HCT116 (cell line): ENCODE measurements at regions not wholly inside any gene's neighbourhood (a gene's known extent, or its start where the extent isn't known, plus 50 kb on each side); places are given as distances from the start of the nearest gene placed in this dataset.

Experiments used
- ATAC-seq: fragments of 200-7000 bp; cut with Tn5 transposase; 2 replicates; pipeline ENCODE4 v1.9.1; 2020; ENCODE audit warnings: mild to moderate bottlenecking, moderate library complexity
- BruUV-seq: library from RNA; stranded (reverse); fragments of 400-500 nt; replicated peaks from 2 replicates; lab custom pipeline; 2021; lab: Mats Ljungman, UMichigan
- CTCF ChIA-PET: fragments of 300-600 bp; sonication (Branson Sonifier 250); formaldehyde crosslinking; loops from one replicate; lab custom pipeline; 2021; ENCODE audit warnings: antibody characterized with exemption; lab: Charles Lee
- POLR2A ChIA-PET: fragments of 300-600, 350-600 bp; sonication (Branson Sonifier 250); formaldehyde crosslinking; loops from one replicate; lab custom pipeline; 2021; ENCODE audit warnings: antibody characterized with exemption; lab: Charles Lee
- RAD21 ChIA-PET, 2 experiments: fragments of 300-600 bp; sonication (Branson Sonifier 250); formaldehyde crosslinking; loops; one replicate each; lab custom pipeline; 2023; ENCODE audit warnings: low total read pairs in 2 of 2; ENCODE audit not compliant: uncharacterized antibody in 2 of 2, unreplicated experiment in 2 of 2, low non-redundant PET in 1 of 2; lab: Charles Lee
- DNase-seq: peaks from one replicate; pipeline ENCODE4 v3.0.0-alpha.2; 2010; ENCODE audit warnings: low read depth, low spot score
- H2AFZ ChIP-seq: fragments of 200-600 bp; shearing (Covaris generic), sonication (generic); 2 replicates; pipeline ENCODE4 v1.6.1; 2017; ENCODE audit warnings: low read depth, mixed run types, mixed read lengths, antibody characterized with exemption, low read length; ENCODE audit not compliant: poor library complexity, severe bottlenecking
- H3K27ac ChIP-seq: 2 replicates; pipeline ENCODE4 v1.5.1; 2012; ENCODE audit warnings: low read depth, low read length
- H3K27me3 ChIP-seq: fragments of 200-600 bp; sonication (generic); 2 replicates; pipeline ENCODE4 v1.6.1; 2016; ENCODE audit warnings: mixed run types, low read length, mixed read lengths; ENCODE audit not compliant: insufficient read depth
- H3K36me3 ChIP-seq, 2 experiments: fragments of 200-500 bp in 1 of 2; fragments of 200-600 bp in 1 of 2; sonication (Bioruptor generic) in 1 of 2; sonication (generic) in 1 of 2; 2 replicates each; pipeline versions ENCODE4 v1.5.1 to v1.6.1; 2014 to 2016; ENCODE audit warnings: low read length in 2 of 2, inconsistent platforms in 1 of 2, mixed read lengths in 1 of 2, mixed run types in 1 of 2; ENCODE audit not compliant: insufficient read depth in 2 of 2, control insufficient read depth in 1 of 2
- H3K4me1 ChIP-seq, 2 experiments: fragments of 200-600 bp in 1 of 2; sonication (generic) in 1 of 2; 2 replicates each; pipeline versions ENCODE4 v1.5.1 to v1.6.1; 2012 to 2017; ENCODE audit warnings: low read length in 2 of 2, inconsistent platforms in 1 of 2, mild to moderate bottlenecking in 1 of 2, mixed read lengths in 1 of 2, mixed run types in 1 of 2, moderate library complexity in 1 of 2; ENCODE audit not compliant: insufficient read depth in 2 of 2, control insufficient read depth in 1 of 2
- H3K4me2 ChIP-seq: fragments of 200-600 bp; sonication (generic); 2 replicates; pipeline ENCODE4 v1.6.1; 2017; ENCODE audit warnings: mixed run types, low read length, mixed read lengths
- H3K4me3 ChIP-seq, 2 experiments: fragments of 200-600 bp in 1 of 2; sonication (generic) in 1 of 2; replicated peaks in 1 of 2; 2 replicates each; pipeline ENCODE4 v1.5.1; 2011 to 2016; ENCODE audit warnings: low read length in 2 of 2, control low read depth in 1 of 2, low read depth in 1 of 2, mild to moderate bottlenecking in 1 of 2, mixed read lengths in 1 of 2, mixed run types in 1 of 2
- H3K79me2 ChIP-seq: fragments of 200-600 bp; sonication (generic); 2 replicates; pipeline ENCODE4 v1.6.1; 2017; ENCODE audit warnings: mild to moderate bottlenecking, mixed run types, low read length, moderate library complexity, mixed read lengths; ENCODE audit not compliant: insufficient read depth
- H3K9ac ChIP-seq: fragments of 200-600 bp; sonication (generic); 2 replicates; pipeline ENCODE4 v1.6.1; 2016; ENCODE audit warnings: low read length, mixed read lengths
- H3K9me2 ChIP-seq: fragments of 200-600 bp; sonication (generic), shearing (Covaris generic); 2 replicates; pipeline ENCODE4 v1.6.1; 2017; ENCODE audit warnings: mixed run types, mild to moderate bottlenecking, moderate library complexity; ENCODE audit not compliant: insufficient read depth
- H3K9me3 ChIP-seq, 2 experiments: fragments of 200-500 bp in 1 of 2; fragments of 200-600 bp in 1 of 2; sonication (Bioruptor generic) in 1 of 2; sonication (generic) in 1 of 2; 2 replicates each; pipeline ENCODE4 v1.6.1; 2014 to 2017; ENCODE audit warnings: low read length in 2 of 2, mixed read lengths in 2 of 2, inconsistent platforms in 1 of 2, low read depth in 1 of 2, mild to moderate bottlenecking in 1 of 2, mixed run types in 1 of 2, moderate library complexity in 1 of 2; ENCODE audit not compliant: control insufficient read depth in 1 of 2, insufficient read depth in 1 of 2
- H4K20me1 ChIP-seq: fragments of 200-600 bp; sonication (generic), shearing (Covaris generic); 2 replicates; pipeline ENCODE4 v1.6.1; 2017; ENCODE audit warnings: mixed run types, mild to moderate bottlenecking, moderate library complexity; ENCODE audit not compliant: insufficient read depth
- ATF3 ChIP-seq: IDR thresholded peaks from 2 replicates; pipeline ENCODE4 v1.6.1; 2012
- CEBPB ChIP-seq: IDR thresholded peaks from 2 replicates; pipeline ENCODE4 v1.6.1; 2012; ENCODE audit warnings: low read depth
- ELF1 ChIP-seq: IDR thresholded peaks from 2 replicates; pipeline ENCODE4 v1.6.1; 2012; ENCODE audit warnings: low read depth, borderline replicate concordance
- EZH2 ChIP-seq: fragments of 200-600 bp; sonication (generic); IDR thresholded peaks from 2 replicates; pipeline ENCODE4 v1.6.1; 2017; ENCODE audit warnings: antibody characterized with exemption, mixed run types
- EZH2phosphoT487 ChIP-seq: fragments of 200-600 bp; IDR thresholded peaks from 2 replicates; pipeline ENCODE4 v1.6.1; 2018; ENCODE audit warnings: antibody characterized with exemption, borderline replicate concordance
- FOSL1 ChIP-seq: IDR thresholded peaks from 2 replicates; pipeline ENCODE4 v1.6.1; 2012; ENCODE audit warnings: low read depth
- MAX ChIP-seq: IDR thresholded peaks from 2 replicates; pipeline ENCODE4 v1.6.1; 2012
- POLR2A ChIP-seq: IDR thresholded peaks from 2 replicates; pipeline ENCODE4 v1.7.0; 2011; ENCODE audit warnings: borderline replicate concordance; ENCODE audit not compliant: insufficient read depth, insufficient read length; ENCODE audit errors: extremely low read depth
- RAD21 ChIP-seq: IDR thresholded peaks from 2 replicates; pipeline ENCODE4 v1.6.1; 2012; ENCODE audit warnings: low read depth, mild to moderate bottlenecking
- SIN3A ChIP-seq: IDR thresholded peaks from 2 replicates; pipeline ENCODE4 v1.6.1; 2012; ENCODE audit warnings: low read depth
- SP1 ChIP-seq: IDR thresholded peaks from 2 replicates; pipeline ENCODE4 v1.6.1; 2012; ENCODE audit warnings: low read depth
- SRF ChIP-seq: IDR thresholded peaks from 2 replicates; pipeline ENCODE4 v1.6.1; 2012; ENCODE audit warnings: low read depth
- TCF7L2 ChIP-seq: IDR thresholded peaks from 2 replicates; pipeline ENCODE4 v1.7.0; 2011; ENCODE audit warnings: borderline replicate concordance, inconsistent platforms; ENCODE audit not compliant: insufficient read depth, insufficient read length; ENCODE audit errors: extremely low read depth
- YY1 ChIP-seq: IDR thresholded peaks from 2 replicates; pipeline ENCODE4 v1.6.1; 2011; ENCODE audit warnings: low read length, low read depth, moderate library complexity, mild to moderate bottlenecking; ENCODE audit not compliant: insufficient replicate concordance; ENCODE audit errors: extremely low read depth
- ZFX ChIP-seq: fragments of 450-650 bp; IDR thresholded peaks from 2 replicates; pipeline ENCODE4 v1.6.1; 2017
- intact Hi-C: fragments of 100-400 bp; cut with micrococcal nuclease; formaldehyde crosslinking; loops from 2 replicates; pipeline ENCODE4 v1.10.0; 2022
- TF ChIP-seq, protein P1 (sequence below): IDR thresholded peaks from 2 replicates; pipeline ENCODE4 v1.6.1; 2011; ENCODE audit warnings: mild to moderate bottlenecking, low read length, moderate library complexity; ENCODE audit not compliant: insufficient replicate concordance; ENCODE audit errors: extremely low read depth

DNA sequence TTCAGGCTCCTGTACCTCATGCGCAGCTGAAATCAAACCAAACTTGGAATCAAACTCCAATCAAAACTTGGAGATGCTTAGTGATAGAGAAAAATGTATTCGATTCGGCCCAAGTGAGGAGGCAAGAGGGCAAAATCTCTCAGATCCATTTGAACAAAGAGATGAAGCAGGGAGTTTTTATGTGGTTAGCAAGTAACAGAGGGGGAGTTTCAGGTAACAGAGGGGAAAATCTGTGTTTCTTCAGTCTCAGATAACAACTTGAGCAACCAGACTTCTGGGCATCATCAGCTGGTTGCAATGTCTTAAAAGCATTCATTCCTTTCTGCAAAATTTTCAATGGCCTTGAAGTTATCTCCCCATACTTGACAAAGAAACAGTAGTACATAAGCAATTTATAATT is 245.1 kb upstream of the AVPR1A start:
- H3K36me3 ChIP-seq: no peaks in the 10 kb centered on the region
- ATAC-seq: no peak
- no peaks in the 10 kb centered on the region for H3K9me3 ChIP-seq
- no peaks in the 10 kb centered on the region for H3K27me3 ChIP-seq
- H4K20me1 ChIP-seq: no peaks in the 10 kb centered on the region
- no peak overlapping the region for H3K9ac ChIP-seq
- TF ChIP-seq MAX (no peak), ELF1 (no peak), RAD21 (no peak), POLR2A (no peak), EZH2 (no peak), ATF3 (no peak), SIN3A (no peak), CEBPB (no peak)
- TF ChIP-seq, protein P1, sequence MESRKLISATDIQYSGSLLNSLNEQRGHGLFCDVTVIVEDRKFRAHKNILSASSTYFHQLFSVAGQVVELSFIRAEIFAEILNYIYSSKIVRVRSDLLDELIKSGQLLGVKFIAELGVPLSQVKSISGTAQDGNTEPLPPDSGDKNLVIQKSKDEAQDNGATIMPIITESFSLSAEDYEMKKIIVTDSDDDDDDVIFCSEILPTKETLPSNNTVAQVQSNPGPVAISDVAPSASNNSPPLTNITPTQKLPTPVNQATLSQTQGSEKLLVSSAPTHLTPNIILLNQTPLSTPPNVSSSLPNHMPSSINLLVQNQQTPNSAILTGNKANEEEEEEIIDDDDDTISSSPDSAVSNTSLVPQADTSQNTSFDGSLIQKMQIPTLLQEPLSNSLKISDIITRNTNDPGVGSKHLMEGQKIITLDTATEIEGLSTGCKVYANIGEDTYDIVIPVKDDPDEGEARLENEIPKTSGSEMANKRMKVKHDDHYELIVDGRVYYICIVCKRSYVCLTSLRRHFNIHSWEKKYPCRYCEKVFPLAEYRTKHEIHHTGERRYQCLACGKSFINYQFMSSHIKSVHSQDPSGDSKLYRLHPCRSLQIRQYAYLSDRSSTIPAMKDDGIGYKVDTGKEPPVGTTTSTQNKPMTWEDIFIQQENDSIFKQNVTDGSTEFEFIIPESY: no peak
- TF ChIP-seq, all 23 proteins: peak for 0
- ChIA-PET RAD21 (no interaction called here), CTCF (no interaction called here), POLR2A (no interaction called here)
- Histone ChIP-seq H2AFZ (no peak overlapping the region), H3K4me2 (no peak overlapping the region), H3K79me2 (no peaks in the 10 kb centered on the region), H3K4me1 (no peaks in the 10 kb centered on the region), H3K9me2 (no peaks in the 10 kb centered on the region), H3K4me3 (no peak overlapping the region), H3K27ac (no peak overlapping the region)
- no TSS peak for BruUV-seq
- DNase-seq: no peak
- intact Hi-C loops: no loop called here

DNA sequence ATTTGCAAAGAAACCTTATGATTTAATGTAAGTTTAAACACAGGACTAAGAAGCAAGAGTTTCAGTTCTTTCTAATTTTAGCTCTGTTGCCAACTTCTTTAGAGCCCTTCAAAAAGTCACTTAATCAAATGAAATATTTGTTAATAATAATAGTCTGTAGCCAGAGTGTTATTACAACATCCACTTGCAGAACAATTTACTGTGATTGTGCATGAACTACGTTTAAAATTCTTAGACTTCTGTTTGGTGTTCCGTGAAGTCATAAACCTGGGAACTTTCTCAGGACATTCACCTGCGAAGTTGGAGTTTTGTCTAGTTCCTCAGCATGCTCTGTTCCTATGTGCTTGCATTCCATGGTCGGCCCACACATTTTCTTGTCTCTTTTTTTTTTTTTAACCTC is 244.0 kb upstream of the AVPR1A start:
- ChIA-PET RAD21 (no interaction called here), CTCF (no interaction called here), POLR2A (no interaction called here)
- Histone ChIP-seq H3K27me3 (no peaks in the 10 kb centered on the region), H3K9ac (no peak overlapping the region), H3K9me2 (no peaks in the 10 kb centered on the region), H3K27ac (no peak overlapping the region), H3K4me1 (no peaks in the 10 kb centered on the region), H3K9me3 (no peaks in the 10 kb centered on the region), H4K20me1 (no peaks in the 10 kb centered on the region), H3K4me3 (no peak overlapping the region), H3K79me2 (no peaks in the 10 kb centered on the region), H3K4me2 (no peak overlapping the region), H3K36me3 (no peaks in the 10 kb centered on the region), H2AFZ (no peak overlapping the region)
- TF ChIP-seq MAX (no peak), YY1 (no peak), FOSL1 (no peak), POLR2A (no peak), SP1 (no peak), TCF7L2 (no peak), EZH2phosphoT487 (no peak), ZFX (no peak), EZH2 (no peak), SRF (no peak), CEBPB (no peak)
- TF ChIP-seq, protein P1: no peak
- intact Hi-C loops: no loop called here
- no TSS peak for BruUV-seq
- ATAC-seq: no peak
- DNase-seq: no peak
